ENCODE measurements at regions not wholly inside any gene's neighbourhood (a gene's known extent, or its start where the extent isn't known, plus 50 kb on each side); places are given as distances from the start of the nearest gene placed in this dataset.

GRCh38 chr4:60790608-60791007 is 409.5 kb upstream of the ADGRL3 start:
- peak; percentile 11 for DNase-seq (ENCODE audit: low spot score)

- no peak for DNase-seq (ENCODE audit: low spot score)
Measured at GRCh38 chr4:60794372-60794771, 405.8 kb upstream of the ADGRL3 start.

- DNase-seq (ENCODE audit: low spot score), result no peak
Measured at GRCh38 chr4:60799214-60799613, 400.9 kb upstream of the ADGRL3 start.

- no peak for DNase-seq (ENCODE audit: low spot score)
Measured at GRCh38 chr4:60800701-60801100, 399.4 kb upstream of the ADGRL3 start.

GRCh38 chr4:60805500-60806313 is 394.4 kb upstream of the ADGRL3 start:
- peak; percentile 48 for DNase-seq (ENCODE audit: low spot score)

GRCh38 chr4:60808726-60809485 is 391.2 kb upstream of the ADGRL3 start:
- no peak for DNase-seq (ENCODE audit: low spot score)

- DNase-seq (ENCODE audit: low spot score), result no peak
Measured at GRCh38 chr4:60809486-60809800, 390.7 kb upstream of the ADGRL3 start.

- no peak for DNase-seq (ENCODE audit: low spot score)
Measured at GRCh38 chr4:60812811-60813210, 387.3 kb upstream of the ADGRL3 start.

GRCh38 chr4:60814549-60814948 is 385.6 kb upstream of the ADGRL3 start:
- no peak for DNase-seq (ENCODE audit: low spot score)

GRCh38 chr4:60817609-60818008 is 382.5 kb upstream of the ADGRL3 start:
- DNase-seq (ENCODE audit: low spot score), result no peak

- no peak for DNase-seq (ENCODE audit: low spot score)
Measured at GRCh38 chr4:60822986-60823385, 377.1 kb upstream of the ADGRL3 start.

- no peak for DNase-seq (ENCODE audit: low spot score)
Measured at GRCh38 chr4:60840020-60840419, 360.1 kb upstream of the ADGRL3 start.

- no peak for DNase-seq (ENCODE audit: low spot score)
Measured at GRCh38 chr4:60846678-60847077, 353.4 kb upstream of the ADGRL3 start.

GRCh38 chr4:60847614-60848013 is 352.5 kb upstream of the ADGRL3 start:
- no peak for DNase-seq (ENCODE audit: low spot score)

GRCh38 chr4:60857130-60857753 is 342.9 kb upstream of the ADGRL3 start:
- no peak for DNase-seq (ENCODE audit: low spot score)

GRCh38 chr4:60863442-60863841 is 336.7 kb upstream of the ADGRL3 start:
- no peak for DNase-seq (ENCODE audit: low spot score)

GRCh38 chr4:60865273-60865672 is 334.9 kb upstream of the ADGRL3 start:
- peak; percentile 60 for DNase-seq (ENCODE audit: low spot score)

- DNase-seq (ENCODE audit: low spot score), result no peak
Measured at GRCh38 chr4:60868232-60868960, 331.7 kb upstream of the ADGRL3 start.

GRCh38 chr4:60879135-60879701 is 320.9 kb upstream of the ADGRL3 start:
- DNase-seq (ENCODE audit: low spot score), result no peak

- no peak for DNase-seq (ENCODE audit: low spot score)
Measured at GRCh38 chr4:60884587-60884986, 315.5 kb upstream of the ADGRL3 start.

GRCh38 chr4:60885011-60885410 is 315.1 kb upstream of the ADGRL3 start:
- no peak for DNase-seq (ENCODE audit: low spot score)

GRCh38 chr4:60890743-60891142 is 309.4 kb upstream of the ADGRL3 start:
- no peak for DNase-seq (ENCODE audit: low spot score)
